ENCODE measurements at regions not wholly inside any gene's neighbourhood (a gene's known extent, or its start where the extent isn't known, plus 50 kb on each side); places are given as distances from the start of the nearest gene placed in this dataset.

GRCh38 chr17:5694551-5694950 is 110.2 kb upstream of the NLRP1 start:
- TF ChIP-seq POLR2A (IDR thresholded peaks at IDR 0.05) (no peak), CTCF (IDR thresholded peaks at IDR 0.05) (no peak)
